Neural cell (in vitro differentiated cells): ENCODE measurements at regions not wholly inside any gene's neighbourhood (a gene's known extent, or its start where the extent isn't known, plus 50 kb on each side); places are given as distances from the start of the nearest gene placed in this dataset.

Experiments used
- EP300 ChIP-seq: fragments of 450-650 bp; conservative IDR thresholded peaks from 2 replicates; pipeline ENCODE4 v1.6.1; 2014; ENCODE audit warnings: antibody characterized with exemption, mild to moderate bottlenecking, moderate library complexity; ENCODE audit not compliant: poor library complexity, severe bottlenecking
- EZH2 ChIP-seq: fragments of 200-600, 300-800 bp; shearing (Covaris generic), sonication (generic); IDR thresholded peaks from 2 replicates; pipeline ENCODE4 v1.6.1; 2014; ENCODE audit warnings: antibody characterized with exemption, low read length, borderline replicate concordance, mild to moderate bottlenecking; ENCODE audit not compliant: insufficient read depth, poor library complexity, severe bottlenecking
- MXI1 ChIP-seq: fragments of 450-650 bp; conservative IDR thresholded peaks from 2 replicates; pipeline ENCODE4 v1.6.1; 2014; ENCODE audit warnings: antibody characterized with exemption, mild to moderate bottlenecking; ENCODE audit not compliant: poor library complexity, severe bottlenecking
- POLR2AphosphoS5 ChIP-seq: IDR thresholded peaks from 2 replicates; pipeline ENCODE4 v1.6.1; 2012
- TAF1 ChIP-seq: IDR thresholded peaks from 2 replicates; pipeline ENCODE4 v1.6.1; 2012; ENCODE audit warnings: low read depth
- TF ChIP-seq, protein P1 (sequence below): fragments of 450-650 bp; IDR thresholded peaks from 2 replicates; pipeline ENCODE4 v1.5.1; 2014; ENCODE audit warnings: antibody characterized with exemption, mild to moderate bottlenecking, moderate library complexity; ENCODE audit not compliant: poor library complexity, severe bottlenecking

DNA sequence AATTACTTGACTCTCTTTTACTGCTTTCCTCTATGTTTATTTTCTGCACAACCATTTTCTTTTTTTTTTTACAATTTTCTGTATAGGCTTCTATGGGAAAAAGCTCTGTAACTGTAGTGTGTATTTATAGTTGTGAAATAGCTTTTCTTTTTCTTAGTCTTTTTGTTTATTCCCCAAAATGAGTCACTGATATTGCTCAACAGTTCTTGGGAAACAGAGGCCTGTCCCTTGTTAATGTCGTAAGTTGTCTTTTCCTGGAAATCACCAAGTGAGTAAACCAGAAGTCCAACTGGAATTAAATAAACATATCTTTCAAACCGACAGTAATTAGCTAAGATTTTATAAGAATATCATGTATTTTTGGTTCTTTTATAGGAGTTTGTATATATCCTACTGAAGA, 325.1 kb upstream of the PRR16 start:
- TF ChIP-seq EZH2 (no peak), POLR2AphosphoS5 (no peak), MXI1 (no peak), TAF1 (no peak), EP300 (no peak)
- TF ChIP-seq, protein P1, sequence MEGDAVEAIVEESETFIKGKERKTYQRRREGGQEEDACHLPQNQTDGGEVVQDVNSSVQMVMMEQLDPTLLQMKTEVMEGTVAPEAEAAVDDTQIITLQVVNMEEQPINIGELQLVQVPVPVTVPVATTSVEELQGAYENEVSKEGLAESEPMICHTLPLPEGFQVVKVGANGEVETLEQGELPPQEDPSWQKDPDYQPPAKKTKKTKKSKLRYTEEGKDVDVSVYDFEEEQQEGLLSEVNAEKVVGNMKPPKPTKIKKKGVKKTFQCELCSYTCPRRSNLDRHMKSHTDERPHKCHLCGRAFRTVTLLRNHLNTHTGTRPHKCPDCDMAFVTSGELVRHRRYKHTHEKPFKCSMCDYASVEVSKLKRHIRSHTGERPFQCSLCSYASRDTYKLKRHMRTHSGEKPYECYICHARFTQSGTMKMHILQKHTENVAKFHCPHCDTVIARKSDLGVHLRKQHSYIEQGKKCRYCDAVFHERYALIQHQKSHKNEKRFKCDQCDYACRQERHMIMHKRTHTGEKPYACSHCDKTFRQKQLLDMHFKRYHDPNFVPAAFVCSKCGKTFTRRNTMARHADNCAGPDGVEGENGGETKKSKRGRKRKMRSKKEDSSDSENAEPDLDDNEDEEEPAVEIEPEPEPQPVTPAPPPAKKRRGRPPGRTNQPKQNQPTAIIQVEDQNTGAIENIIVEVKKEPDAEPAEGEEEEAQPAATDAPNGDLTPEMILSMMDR = no peak
